ENCODE measurements at regions not wholly inside any gene's neighbourhood (a gene's known extent, or its start where the extent isn't known, plus 50 kb on each side); places are given as distances from the start of the nearest gene placed in this dataset.

- TF ChIP-seq CTCF (IDR thresholded peaks at IDR 0.05; ENCODE audit: low read depth, low read length) (no peak), EZH2phosphoT487 (IDR thresholded peaks at IDR 0.05; ENCODE audit: low read depth) (no peak)
These were observed 185.4 kb downstream of the PHF2 start for GRCh38 chr9:93761822-93762221.
